HCT116 (cell line): ENCODE measurements at regions not wholly inside any gene's neighbourhood (a gene's known extent, or its start where the extent isn't known, plus 50 kb on each side); places are given as distances from the start of the nearest gene placed in this dataset.

Source experiments
- ATAC-seq: fragments of 200-7000 bp; cut with Tn5 transposase; 2 replicates; pipeline ENCODE4 v1.9.1; 2020; ENCODE audit warnings: mild to moderate bottlenecking, moderate library complexity
- BruUV-seq: library from RNA; stranded (reverse); fragments of 400-500 nt; replicated peaks from 2 replicates; lab custom pipeline; 2021; lab: Mats Ljungman, UMichigan
- CTCF ChIA-PET: fragments of 300-600 bp; sonication (Branson Sonifier 250); formaldehyde crosslinking; loops from one replicate; lab custom pipeline; 2021; ENCODE audit warnings: antibody characterized with exemption; lab: Charles Lee
- POLR2A ChIA-PET: fragments of 300-600, 350-600 bp; sonication (Branson Sonifier 250); formaldehyde crosslinking; loops from one replicate; lab custom pipeline; 2021; ENCODE audit warnings: antibody characterized with exemption; lab: Charles Lee
- RAD21 ChIA-PET, 2 experiments: fragments of 300-600 bp; sonication (Branson Sonifier 250); formaldehyde crosslinking; loops; one replicate each; lab custom pipeline; 2023; ENCODE audit warnings: low total read pairs in 2 of 2; ENCODE audit not compliant: uncharacterized antibody in 2 of 2, unreplicated experiment in 2 of 2, low non-redundant PET in 1 of 2; lab: Charles Lee
- DNase-seq: peaks from one replicate; pipeline ENCODE4 v3.0.0-alpha.2; 2010; ENCODE audit warnings: low read depth, low spot score
- H2AFZ ChIP-seq: fragments of 200-600 bp; shearing (Covaris generic), sonication (generic); 2 replicates; pipeline ENCODE4 v1.6.1; 2017; ENCODE audit warnings: low read depth, mixed run types, mixed read lengths, antibody characterized with exemption, low read length; ENCODE audit not compliant: poor library complexity, severe bottlenecking
- H3K27ac ChIP-seq: 2 replicates; pipeline ENCODE4 v1.5.1; 2012; ENCODE audit warnings: low read depth, low read length
- H3K27me3 ChIP-seq: fragments of 200-600 bp; sonication (generic); 2 replicates; pipeline ENCODE4 v1.6.1; 2016; ENCODE audit warnings: mixed run types, low read length, mixed read lengths; ENCODE audit not compliant: insufficient read depth
- H3K36me3 ChIP-seq, 2 experiments: fragments of 200-500 bp in 1 of 2; fragments of 200-600 bp in 1 of 2; sonication (Bioruptor generic) in 1 of 2; sonication (generic) in 1 of 2; 2 replicates each; pipeline versions ENCODE4 v1.5.1 to v1.6.1; 2014 to 2016; ENCODE audit warnings: low read length in 2 of 2, inconsistent platforms in 1 of 2, mixed read lengths in 1 of 2, mixed run types in 1 of 2; ENCODE audit not compliant: insufficient read depth in 2 of 2, control insufficient read depth in 1 of 2
- H3K4me1 ChIP-seq, 2 experiments: fragments of 200-600 bp in 1 of 2; sonication (generic) in 1 of 2; 2 replicates each; pipeline versions ENCODE4 v1.5.1 to v1.6.1; 2012 to 2017; ENCODE audit warnings: low read length in 2 of 2, inconsistent platforms in 1 of 2, mild to moderate bottlenecking in 1 of 2, mixed read lengths in 1 of 2, mixed run types in 1 of 2, moderate library complexity in 1 of 2; ENCODE audit not compliant: insufficient read depth in 2 of 2, control insufficient read depth in 1 of 2
- H3K4me2 ChIP-seq: fragments of 200-600 bp; sonication (generic); 2 replicates; pipeline ENCODE4 v1.6.1; 2017; ENCODE audit warnings: mixed run types, low read length, mixed read lengths
- H3K4me3 ChIP-seq, 2 experiments: fragments of 200-600 bp in 1 of 2; sonication (generic) in 1 of 2; replicated peaks in 1 of 2; 2 replicates each; pipeline ENCODE4 v1.5.1; 2011 to 2016; ENCODE audit warnings: low read length in 2 of 2, control low read depth in 1 of 2, low read depth in 1 of 2, mild to moderate bottlenecking in 1 of 2, mixed read lengths in 1 of 2, mixed run types in 1 of 2
- H3K79me2 ChIP-seq: fragments of 200-600 bp; sonication (generic); 2 replicates; pipeline ENCODE4 v1.6.1; 2017; ENCODE audit warnings: mild to moderate bottlenecking, mixed run types, low read length, moderate library complexity, mixed read lengths; ENCODE audit not compliant: insufficient read depth
- H3K9ac ChIP-seq: fragments of 200-600 bp; sonication (generic); 2 replicates; pipeline ENCODE4 v1.6.1; 2016; ENCODE audit warnings: low read length, mixed read lengths
- H3K9me2 ChIP-seq: fragments of 200-600 bp; sonication (generic), shearing (Covaris generic); 2 replicates; pipeline ENCODE4 v1.6.1; 2017; ENCODE audit warnings: mixed run types, mild to moderate bottlenecking, moderate library complexity; ENCODE audit not compliant: insufficient read depth
- H3K9me3 ChIP-seq, 2 experiments: fragments of 200-500 bp in 1 of 2; fragments of 200-600 bp in 1 of 2; sonication (Bioruptor generic) in 1 of 2; sonication (generic) in 1 of 2; 2 replicates each; pipeline ENCODE4 v1.6.1; 2014 to 2017; ENCODE audit warnings: low read length in 2 of 2, mixed read lengths in 2 of 2, inconsistent platforms in 1 of 2, low read depth in 1 of 2, mild to moderate bottlenecking in 1 of 2, mixed run types in 1 of 2, moderate library complexity in 1 of 2; ENCODE audit not compliant: control insufficient read depth in 1 of 2, insufficient read depth in 1 of 2
- H4K20me1 ChIP-seq: fragments of 200-600 bp; sonication (generic), shearing (Covaris generic); 2 replicates; pipeline ENCODE4 v1.6.1; 2017; ENCODE audit warnings: mixed run types, mild to moderate bottlenecking, moderate library complexity; ENCODE audit not compliant: insufficient read depth
- CBX3 ChIP-seq: IDR thresholded peaks from 2 replicates; pipeline ENCODE4 v1.6.1; 2012; ENCODE audit warnings: low read depth
- CEBPB ChIP-seq: IDR thresholded peaks from 2 replicates; pipeline ENCODE4 v1.6.1; 2012; ENCODE audit warnings: low read depth
- EGR1 ChIP-seq: IDR thresholded peaks from 2 replicates; pipeline ENCODE4 v1.6.1; 2012; ENCODE audit warnings: low read depth
- ELF1 ChIP-seq: IDR thresholded peaks from 2 replicates; pipeline ENCODE4 v1.6.1; 2012; ENCODE audit warnings: low read depth, borderline replicate concordance
- EZH2 ChIP-seq: fragments of 200-600 bp; sonication (generic); IDR thresholded peaks from 2 replicates; pipeline ENCODE4 v1.6.1; 2017; ENCODE audit warnings: antibody characterized with exemption, mixed run types
- EZH2phosphoT487 ChIP-seq: fragments of 200-600 bp; IDR thresholded peaks from 2 replicates; pipeline ENCODE4 v1.6.1; 2018; ENCODE audit warnings: antibody characterized with exemption, borderline replicate concordance
- FOSL1 ChIP-seq: IDR thresholded peaks from 2 replicates; pipeline ENCODE4 v1.6.1; 2012; ENCODE audit warnings: low read depth
- JUND ChIP-seq: IDR thresholded peaks from 2 replicates; pipeline ENCODE4 v1.6.1; 2012
- POLR2A ChIP-seq: IDR thresholded peaks from 2 replicates; pipeline ENCODE4 v1.7.0; 2011; ENCODE audit warnings: borderline replicate concordance; ENCODE audit not compliant: insufficient read depth, insufficient read length; ENCODE audit errors: extremely low read depth
- POLR2AphosphoS5 ChIP-seq: IDR thresholded peaks from 2 replicates; pipeline ENCODE4 v1.6.1; 2011; ENCODE audit warnings: mild to moderate bottlenecking, low read depth, low read length, moderate library complexity
- SIN3A ChIP-seq: IDR thresholded peaks from 2 replicates; pipeline ENCODE4 v1.6.1; 2012; ENCODE audit warnings: low read depth
- SP1 ChIP-seq: IDR thresholded peaks from 2 replicates; pipeline ENCODE4 v1.6.1; 2012; ENCODE audit warnings: low read depth
- SRF ChIP-seq: IDR thresholded peaks from 2 replicates; pipeline ENCODE4 v1.6.1; 2012; ENCODE audit warnings: low read depth
- TCF7L2 ChIP-seq: IDR thresholded peaks from 2 replicates; pipeline ENCODE4 v1.7.0; 2011; ENCODE audit warnings: borderline replicate concordance, inconsistent platforms; ENCODE audit not compliant: insufficient read depth, insufficient read length; ENCODE audit errors: extremely low read depth
- YY1 ChIP-seq: IDR thresholded peaks from 2 replicates; pipeline ENCODE4 v1.6.1; 2011; ENCODE audit warnings: low read length, low read depth, moderate library complexity, mild to moderate bottlenecking; ENCODE audit not compliant: insufficient replicate concordance; ENCODE audit errors: extremely low read depth
- intact Hi-C: fragments of 100-400 bp; cut with micrococcal nuclease; formaldehyde crosslinking; loops from 2 replicates; pipeline ENCODE4 v1.10.0; 2022
- TF ChIP-seq, protein P1 (sequence below): IDR thresholded peaks from 2 replicates; pipeline ENCODE4 v1.6.1; 2012; ENCODE audit warnings: low read depth
- TF ChIP-seq, protein P2 (sequence below), 3 experiments: fragments of 200-600 bp in 1 of 3; sonication (generic) in 1 of 3; IDR thresholded peaks in 2 of 3; conservative IDR thresholded peaks in 1 of 3; 2 replicates each; pipeline ENCODE4 v1.5.1; 2012 to 2017; ENCODE audit warnings: low read depth in 2 of 3, low read length in 2 of 3, antibody characterized with exemption in 1 of 3, borderline replicate concordance in 1 of 3, control low read depth in 1 of 3, mild to moderate bottlenecking in 1 of 3, mixed read lengths in 1 of 3, mixed run types in 1 of 3, moderate library complexity in 1 of 3; ENCODE audit not compliant: insufficient read depth in 1 of 3
- TF ChIP-seq, protein P3 (sequence below): IDR thresholded peaks from 2 replicates; pipeline ENCODE4 v1.6.1; 2012

DNA sequence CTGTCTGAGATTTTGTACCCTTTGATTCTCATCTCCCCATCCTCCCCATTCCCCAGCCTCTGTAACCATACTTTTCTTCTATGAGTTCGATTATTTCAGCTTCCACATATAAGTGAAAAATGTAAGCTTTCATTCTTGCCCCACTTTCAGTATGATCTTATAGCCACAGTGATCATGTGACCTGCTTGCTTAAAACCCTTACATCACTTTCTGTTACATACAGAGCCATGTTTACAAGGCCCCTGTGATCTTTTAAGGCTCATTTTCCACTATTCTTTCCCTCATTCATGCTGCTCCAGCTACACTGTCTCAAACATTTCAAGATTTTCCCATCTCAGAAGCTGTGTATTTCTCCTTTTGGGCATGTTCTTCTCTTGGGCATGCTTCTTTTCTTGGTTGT, 147.7 kb downstream of the DCK start:
- H3K4me3 ChIP-seq: no peak overlapping the region
- no peak overlapping the region for H3K27ac ChIP-seq
- H3K4me2 ChIP-seq: no peak overlapping the region
- BruUV-seq: no TSS peak
- H3K9me3 ChIP-seq: no peaks in the 10 kb centered on the region
- H3K79me2 ChIP-seq: no peaks in the 10 kb centered on the region
- CTCF ChIA-PET: no interaction called here
- no peaks in the 10 kb centered on the region for H3K27me3 ChIP-seq
- H3K9me2 ChIP-seq: no peaks in the 10 kb centered on the region
- DNase-seq (no peak), ATAC-seq (no peak)
- no peaks in the 10 kb centered on the region for H4K20me1 ChIP-seq
- H3K9ac ChIP-seq: no peak overlapping the region
- no peaks in the 10 kb centered on the region for H3K4me1 ChIP-seq
- POLR2A ChIA-PET: no interaction called here
- intact Hi-C loops: no loop called here
- RAD21 ChIA-PET: no interaction called here
- TF ChIP-seq FOSL1: no peak
- TF ChIP-seq EZH2phosphoT487: no peak
- TF ChIP-seq POLR2A: no peak
- TF ChIP-seq, protein P1, sequence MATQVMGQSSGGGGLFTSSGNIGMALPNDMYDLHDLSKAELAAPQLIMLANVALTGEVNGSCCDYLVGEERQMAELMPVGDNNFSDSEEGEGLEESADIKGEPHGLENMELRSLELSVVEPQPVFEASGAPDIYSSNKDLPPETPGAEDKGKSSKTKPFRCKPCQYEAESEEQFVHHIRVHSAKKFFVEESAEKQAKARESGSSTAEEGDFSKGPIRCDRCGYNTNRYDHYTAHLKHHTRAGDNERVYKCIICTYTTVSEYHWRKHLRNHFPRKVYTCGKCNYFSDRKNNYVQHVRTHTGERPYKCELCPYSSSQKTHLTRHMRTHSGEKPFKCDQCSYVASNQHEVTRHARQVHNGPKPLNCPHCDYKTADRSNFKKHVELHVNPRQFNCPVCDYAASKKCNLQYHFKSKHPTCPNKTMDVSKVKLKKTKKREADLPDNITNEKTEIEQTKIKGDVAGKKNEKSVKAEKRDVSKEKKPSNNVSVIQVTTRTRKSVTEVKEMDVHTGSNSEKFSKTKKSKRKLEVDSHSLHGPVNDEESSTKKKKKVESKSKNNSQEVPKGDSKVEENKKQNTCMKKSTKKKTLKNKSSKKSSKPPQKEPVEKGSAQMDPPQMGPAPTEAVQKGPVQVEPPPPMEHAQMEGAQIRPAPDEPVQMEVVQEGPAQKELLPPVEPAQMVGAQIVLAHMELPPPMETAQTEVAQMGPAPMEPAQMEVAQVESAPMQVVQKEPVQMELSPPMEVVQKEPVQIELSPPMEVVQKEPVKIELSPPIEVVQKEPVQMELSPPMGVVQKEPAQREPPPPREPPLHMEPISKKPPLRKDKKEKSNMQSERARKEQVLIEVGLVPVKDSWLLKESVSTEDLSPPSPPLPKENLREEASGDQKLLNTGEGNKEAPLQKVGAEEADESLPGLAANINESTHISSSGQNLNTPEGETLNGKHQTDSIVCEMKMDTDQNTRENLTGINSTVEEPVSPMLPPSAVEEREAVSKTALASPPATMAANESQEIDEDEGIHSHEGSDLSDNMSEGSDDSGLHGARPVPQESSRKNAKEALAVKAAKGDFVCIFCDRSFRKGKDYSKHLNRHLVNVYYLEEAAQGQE: no peak
- TF ChIP-seq SIN3A: no peak
- no peak for TF ChIP-seq ELF1
- TF ChIP-seq POLR2AphosphoS5: no peak
- TF ChIP-seq SRF: no peak
- TF ChIP-seq TCF7L2: no peak
- no peak for TF ChIP-seq CEBPB
- TF ChIP-seq EZH2: no peak
- TF ChIP-seq, protein P2, sequence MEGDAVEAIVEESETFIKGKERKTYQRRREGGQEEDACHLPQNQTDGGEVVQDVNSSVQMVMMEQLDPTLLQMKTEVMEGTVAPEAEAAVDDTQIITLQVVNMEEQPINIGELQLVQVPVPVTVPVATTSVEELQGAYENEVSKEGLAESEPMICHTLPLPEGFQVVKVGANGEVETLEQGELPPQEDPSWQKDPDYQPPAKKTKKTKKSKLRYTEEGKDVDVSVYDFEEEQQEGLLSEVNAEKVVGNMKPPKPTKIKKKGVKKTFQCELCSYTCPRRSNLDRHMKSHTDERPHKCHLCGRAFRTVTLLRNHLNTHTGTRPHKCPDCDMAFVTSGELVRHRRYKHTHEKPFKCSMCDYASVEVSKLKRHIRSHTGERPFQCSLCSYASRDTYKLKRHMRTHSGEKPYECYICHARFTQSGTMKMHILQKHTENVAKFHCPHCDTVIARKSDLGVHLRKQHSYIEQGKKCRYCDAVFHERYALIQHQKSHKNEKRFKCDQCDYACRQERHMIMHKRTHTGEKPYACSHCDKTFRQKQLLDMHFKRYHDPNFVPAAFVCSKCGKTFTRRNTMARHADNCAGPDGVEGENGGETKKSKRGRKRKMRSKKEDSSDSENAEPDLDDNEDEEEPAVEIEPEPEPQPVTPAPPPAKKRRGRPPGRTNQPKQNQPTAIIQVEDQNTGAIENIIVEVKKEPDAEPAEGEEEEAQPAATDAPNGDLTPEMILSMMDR (IDR thresholded peaks at IDR 0.05 in 2 of 3, conservative IDR thresholded peaks at IDR 0.05 in 1 of 3; ENCODE audit: borderline replicate concordance in 1 of 3, insufficient read depth in 1 of 3, low read depth in 2 of 3, low read length in 2 of 3): no peak
- no peak for TF ChIP-seq YY1
- TF ChIP-seq, protein P3, sequence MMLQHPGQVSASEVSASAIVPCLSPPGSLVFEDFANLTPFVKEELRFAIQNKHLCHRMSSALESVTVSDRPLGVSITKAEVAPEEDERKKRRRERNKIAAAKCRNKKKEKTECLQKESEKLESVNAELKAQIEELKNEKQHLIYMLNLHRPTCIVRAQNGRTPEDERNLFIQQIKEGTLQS: no peak
- no peak for TF ChIP-seq CBX3
- TF ChIP-seq JUND: no peak
- no peak for TF ChIP-seq SP1
- no peak for TF ChIP-seq EGR1
- H2AFZ ChIP-seq: no peak overlapping the region
- H3K36me3 ChIP-seq: no peaks in the 10 kb centered on the region
